Effector CD4-positive, alpha-beta T cell (primary cell): ENCODE measurements at regions not wholly inside any gene's neighbourhood (a gene's known extent, or its start where the extent isn't known, plus 50 kb on each side); places are given as distances from the start of the nearest gene placed in this dataset.

ENCODE experiments used
- DNase-seq: peaks from one replicate; pipeline ENCODE4 v3.0.0-alpha.2; 2020

DNA sequence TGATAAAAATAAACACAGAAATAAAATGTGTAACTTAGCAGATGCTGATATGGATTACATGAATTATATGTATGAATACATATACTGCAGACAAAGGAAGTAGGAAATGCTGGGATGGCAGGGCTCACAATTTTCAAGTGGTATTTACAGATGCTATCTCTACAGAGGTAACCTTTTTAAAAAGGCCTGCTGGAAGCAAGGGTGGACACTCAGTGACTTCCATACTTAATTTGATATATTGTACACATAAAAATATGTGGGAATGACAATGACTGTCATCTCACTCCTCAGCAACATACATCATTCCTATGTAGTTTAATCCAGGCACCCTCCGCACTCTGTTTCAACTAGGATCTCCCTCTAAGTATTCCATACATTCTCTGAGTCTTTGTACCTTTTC lies 452.9 kb downstream of the DTHD1 start:
- no peak for DNase-seq

DNA sequence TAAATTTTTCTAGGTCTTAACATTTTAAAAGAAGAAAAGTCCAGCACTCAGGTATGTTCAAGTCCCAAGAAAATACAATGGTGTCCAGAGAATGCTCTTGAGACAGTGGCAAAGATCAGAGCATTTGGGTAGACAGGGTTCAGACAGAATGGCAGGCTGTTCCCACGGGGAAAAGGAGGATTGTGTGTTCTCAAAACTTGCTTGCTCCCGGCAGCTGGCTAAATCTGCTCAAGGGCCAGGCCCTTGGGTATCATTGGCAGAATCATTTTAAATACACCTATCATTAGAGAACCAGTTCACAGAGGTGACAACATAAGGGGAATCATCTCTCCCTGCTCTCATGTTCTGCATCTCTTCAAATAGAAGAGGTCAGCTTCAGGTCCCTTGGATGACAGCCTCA lies 456.3 kb downstream of the DTHD1 start:
- DNase-seq: no peak

DNA sequence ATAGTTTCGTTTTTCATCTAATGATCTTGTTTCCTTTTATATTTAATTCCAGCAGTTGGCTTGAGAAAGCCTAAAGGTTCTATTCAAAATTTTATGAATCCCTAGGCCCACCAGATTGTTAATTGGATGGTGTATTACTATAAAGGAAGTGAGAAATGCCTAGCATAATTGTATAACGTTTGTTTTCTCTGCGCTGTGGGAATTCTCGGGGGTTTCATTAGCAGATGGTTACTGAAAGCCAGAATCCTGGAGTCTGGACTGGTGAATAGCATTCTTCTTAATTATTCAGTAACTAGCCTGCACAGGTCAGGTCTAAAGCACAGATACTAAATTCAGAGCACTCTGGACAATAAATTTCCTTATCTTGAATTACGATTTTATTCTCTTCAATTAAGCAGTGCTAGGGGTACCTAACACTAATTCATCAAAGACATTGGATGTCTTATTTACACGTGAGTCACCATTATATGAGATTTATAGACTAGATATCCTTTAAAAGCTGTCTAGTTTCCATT lies 459.4 kb downstream of the DTHD1 start:
- DNase-seq: no peak

DNA sequence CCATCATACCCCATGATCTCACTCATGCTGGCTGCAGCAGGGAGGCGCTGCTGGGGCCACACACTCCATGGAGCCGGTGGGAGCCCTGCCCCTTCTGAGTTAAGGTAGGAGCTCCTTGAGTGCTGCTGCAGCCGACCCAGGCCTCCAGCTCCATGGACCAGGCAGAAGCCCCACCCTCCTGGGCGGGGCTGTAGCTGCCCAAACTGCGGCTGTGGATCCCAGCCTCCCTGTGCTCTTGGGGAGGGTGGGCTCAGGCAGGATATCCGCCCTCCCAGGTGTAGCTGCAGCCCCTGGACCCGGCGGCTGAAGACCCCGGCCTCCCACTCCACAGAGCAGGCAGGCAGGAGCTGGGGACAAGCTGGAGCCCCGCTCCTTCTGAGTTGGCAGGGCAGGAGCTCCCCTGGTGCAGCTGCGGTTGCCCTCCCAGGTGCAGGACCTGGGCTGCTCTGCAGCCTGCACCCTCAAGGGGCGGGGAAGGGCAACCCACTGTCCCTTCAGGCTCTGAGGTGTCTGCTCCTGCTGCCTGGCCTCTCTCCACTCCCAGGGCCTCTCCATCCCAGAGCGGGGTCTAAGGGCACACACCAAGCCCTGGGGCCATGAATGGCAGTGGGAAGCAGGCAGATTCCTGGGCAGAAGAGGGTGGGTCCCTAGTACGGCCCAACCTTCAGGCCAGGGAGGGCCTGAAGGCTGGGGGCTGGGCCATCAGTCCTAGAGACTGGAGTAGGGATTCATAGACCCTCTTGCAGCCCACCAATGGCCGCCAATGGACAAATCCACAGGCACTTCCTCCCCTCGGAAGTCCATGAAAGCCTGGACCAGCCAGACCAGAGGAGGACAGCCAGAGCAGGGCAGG lies 466.1 kb downstream of the DTHD1 start:
- DNase-seq: no peak

DNA sequence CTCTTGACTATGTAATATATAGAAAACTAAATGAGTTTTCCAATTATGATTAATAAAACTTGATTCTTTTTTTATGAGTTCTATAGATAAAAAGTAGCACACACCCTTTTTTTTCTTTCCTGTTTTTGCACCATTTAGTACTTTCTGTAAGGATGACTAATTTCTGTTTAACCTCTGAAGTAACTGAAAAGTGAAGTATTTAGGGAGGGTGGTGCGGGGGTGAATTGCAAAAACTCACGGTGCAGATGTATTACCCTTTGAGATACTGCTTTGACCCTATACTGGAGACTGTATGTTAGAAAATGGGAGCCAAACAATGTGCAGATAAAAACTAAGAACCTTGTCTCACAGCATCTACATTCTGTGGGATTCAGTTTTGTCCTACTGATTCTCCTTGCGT lies 471.6 kb downstream of the DTHD1 start:
- no peak for DNase-seq

DNA sequence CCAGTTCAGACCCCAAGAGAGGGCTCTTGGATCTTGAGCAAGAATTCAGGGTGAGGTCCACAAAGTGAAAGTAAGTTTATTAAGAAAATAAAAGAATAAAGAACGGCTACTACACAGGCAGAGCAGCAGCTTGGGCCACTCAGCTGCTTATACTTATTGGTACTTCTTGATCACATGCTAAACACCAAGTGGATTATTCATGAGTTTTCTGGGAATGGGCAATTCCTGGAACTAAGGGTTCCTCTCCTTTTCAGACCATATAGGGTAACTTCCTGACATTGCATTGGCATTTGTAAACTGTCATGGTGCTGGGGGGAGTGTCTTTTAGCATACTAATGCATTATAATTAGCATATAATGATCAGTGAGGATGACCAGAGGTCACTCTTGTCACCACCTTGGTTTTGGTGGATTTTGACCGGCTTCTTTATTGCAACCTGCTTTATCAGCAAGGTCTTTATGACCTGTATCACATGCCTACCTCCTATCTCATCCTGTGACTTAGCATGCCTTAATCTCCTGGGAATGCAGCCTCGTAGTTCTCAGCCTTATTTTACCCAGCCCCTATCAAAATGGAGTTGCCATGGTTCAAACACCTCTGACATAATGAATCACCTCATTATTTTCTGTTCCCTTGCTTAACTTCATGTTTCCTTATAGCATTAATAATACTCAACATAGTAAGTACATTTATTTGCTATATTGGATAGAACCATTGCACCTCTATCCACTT lies 476.3 kb downstream of the DTHD1 start:
- no peak for DNase-seq

DNA sequence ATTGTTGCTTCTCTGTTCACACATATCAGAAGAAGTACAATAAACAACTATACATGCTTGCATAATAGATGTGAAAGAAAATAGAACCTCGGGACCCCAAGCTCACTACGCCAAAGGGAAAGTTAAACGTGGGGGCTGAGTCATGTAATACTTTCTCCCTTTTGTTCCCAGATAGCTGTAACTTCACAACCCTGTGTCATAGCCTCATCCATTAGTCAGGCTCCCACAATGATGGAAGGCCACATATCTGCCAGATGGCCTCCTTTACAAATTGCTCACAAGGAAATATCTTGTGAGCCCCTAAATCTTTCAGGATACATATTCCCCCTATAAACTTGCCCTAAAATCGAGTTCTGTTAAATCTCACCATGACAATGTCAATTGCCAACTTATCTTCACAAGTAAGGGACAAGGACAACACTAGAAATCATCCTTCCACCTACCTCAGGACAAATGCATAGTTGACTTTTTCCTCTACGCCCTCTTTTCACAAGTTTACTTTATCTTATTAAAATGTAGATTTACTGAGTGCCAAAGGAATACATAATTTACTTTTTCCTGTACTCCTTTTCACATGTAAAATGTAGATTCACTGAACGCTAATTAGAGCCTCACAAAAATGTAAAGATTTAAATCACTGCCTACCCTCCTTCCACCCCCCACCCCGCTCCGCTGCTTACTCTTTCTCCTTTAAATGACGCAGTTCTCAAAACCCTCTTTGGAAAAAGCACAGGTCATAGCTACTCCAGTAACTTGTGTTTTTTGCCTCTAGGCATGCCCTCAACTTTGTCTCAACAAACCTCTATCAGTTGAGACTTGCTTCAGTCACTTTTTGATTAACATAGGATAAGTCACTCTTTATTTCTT lies 477.1 kb downstream of the DTHD1 start:
- DNase-seq: no peak

DNA sequence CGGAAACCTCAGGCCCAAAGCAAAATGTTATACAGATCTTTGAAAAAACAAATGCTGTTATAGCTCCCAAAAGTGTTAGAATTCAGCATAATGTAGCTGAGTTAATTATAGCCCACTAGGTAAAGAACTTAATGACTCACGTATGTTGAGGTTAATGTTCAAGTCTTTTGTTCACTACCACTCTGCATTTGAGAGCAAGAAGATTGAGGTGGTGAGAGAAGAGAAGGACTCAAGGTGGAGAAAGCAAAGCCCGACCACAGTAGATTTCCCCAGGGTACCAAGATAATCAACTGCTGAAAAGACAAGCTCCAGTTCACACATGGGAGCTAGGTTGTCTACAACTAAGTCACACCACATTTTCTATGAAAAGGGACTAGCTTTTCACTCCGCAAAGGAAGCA lies 480.2 kb downstream of the DTHD1 start:
- no peak for DNase-seq

DNA sequence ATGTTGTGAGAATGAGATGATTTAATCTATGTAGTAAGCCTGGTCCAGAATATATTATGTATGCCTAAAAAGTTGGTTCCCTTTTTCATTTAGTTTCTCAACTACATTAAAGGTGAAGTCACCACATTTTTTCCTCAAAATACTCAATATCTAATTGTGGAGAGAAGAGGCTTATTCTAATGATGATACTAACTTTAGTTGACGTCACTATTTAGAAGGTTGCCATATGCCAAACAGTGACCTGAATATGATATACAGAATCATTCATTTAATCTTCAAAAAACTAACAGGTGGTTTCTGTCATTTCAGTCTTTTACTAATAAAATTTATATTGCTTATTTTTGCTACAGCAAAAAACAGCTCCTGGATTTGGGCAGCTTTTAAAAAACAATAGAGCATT lies 480.7 kb upstream of the NWD2 start:
- no peak for DNase-seq

DNA sequence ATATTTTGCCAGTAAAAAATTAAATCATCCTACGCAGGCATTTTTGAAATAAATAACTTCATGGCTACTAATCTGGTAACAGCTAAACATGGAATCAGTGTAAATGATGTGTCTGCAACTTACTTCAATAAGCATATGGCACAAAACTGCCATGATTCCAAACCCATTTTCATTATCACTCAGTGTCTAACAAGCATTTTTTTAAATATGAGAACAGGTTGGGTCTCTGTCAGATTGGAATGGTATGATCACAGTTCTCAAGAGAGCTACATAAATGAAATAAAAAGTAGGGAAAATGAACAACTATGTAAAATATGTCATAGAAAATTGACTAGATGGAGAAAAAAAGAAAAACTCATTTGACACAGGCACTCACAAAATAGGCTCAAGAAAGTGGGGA lies 476.9 kb upstream of the NWD2 start:
- no peak for DNase-seq

DNA sequence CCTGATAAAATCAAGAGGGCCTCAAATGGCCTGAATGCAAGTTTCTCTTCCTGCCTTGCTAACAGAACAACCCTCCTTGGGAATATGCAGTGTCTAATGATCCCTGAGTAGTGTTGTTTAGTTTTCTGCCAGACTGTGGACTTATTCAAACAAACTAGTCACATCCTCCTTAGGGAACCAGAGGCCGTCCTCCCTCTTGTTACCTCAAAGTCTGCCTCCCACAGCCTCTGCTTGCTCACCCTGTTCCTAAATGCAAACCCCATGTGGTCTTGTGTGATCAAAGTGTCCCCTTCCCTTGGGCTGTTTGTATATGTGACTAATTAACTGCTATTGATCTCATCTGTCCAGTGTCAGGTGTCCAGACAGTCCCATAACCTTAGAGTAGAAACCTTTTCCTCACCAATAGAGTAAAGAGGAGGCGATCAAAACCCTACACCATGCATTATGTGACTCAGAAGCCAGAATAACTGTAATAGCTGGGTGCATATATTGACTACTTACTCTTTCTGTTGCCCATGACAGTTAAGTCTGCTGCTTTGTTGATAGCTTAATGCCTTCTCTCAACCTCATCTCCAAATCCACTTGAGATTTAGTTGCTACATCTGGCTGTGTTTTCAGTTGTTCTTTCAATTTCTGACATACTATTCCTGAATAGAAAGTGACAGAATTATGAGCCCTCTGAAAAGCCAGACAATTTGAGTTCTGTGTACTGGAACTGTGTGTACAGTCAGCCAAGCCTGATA lies 473.0 kb upstream of the NWD2 start:
- no peak for DNase-seq

DNA sequence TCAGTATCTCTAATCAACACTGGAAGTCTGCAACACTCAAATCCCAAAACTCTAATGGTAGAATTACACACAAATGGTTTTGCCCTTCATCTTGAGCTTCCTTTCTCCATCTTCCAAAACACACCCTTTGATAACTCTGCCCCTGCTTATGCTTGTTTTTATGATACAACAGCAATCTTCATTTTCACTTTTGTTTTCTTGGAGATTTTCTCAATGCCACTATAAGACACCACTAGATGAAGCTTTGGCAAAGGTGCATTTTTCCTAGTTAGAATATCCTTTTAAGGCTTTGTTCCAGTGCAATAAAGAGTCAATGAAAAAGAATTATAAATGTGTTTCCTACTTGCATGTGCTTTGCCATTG lies 472.4 kb upstream of the NWD2 start:
- DNase-seq: no peak

DNA sequence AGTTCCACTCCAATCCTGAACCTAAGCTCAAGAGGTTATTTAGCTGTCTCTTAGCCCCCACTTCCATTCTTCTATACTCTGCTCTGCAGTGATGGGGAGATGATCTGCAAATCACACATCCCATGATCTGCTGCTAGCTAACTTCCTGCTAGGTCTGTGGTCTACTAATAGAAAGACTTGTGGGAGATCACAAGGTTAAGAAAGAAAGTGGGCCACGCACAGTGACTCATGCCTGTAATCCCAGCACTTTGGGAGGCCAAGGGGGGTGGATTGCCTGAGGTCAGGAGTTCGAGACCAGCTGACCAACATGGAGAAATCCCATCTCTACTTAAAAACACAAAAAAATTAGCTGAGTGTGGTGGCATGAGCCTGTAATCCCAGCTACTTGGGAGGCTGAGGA lies 471.1 kb upstream of the NWD2 start:
- DNase-seq: no peak

DNA sequence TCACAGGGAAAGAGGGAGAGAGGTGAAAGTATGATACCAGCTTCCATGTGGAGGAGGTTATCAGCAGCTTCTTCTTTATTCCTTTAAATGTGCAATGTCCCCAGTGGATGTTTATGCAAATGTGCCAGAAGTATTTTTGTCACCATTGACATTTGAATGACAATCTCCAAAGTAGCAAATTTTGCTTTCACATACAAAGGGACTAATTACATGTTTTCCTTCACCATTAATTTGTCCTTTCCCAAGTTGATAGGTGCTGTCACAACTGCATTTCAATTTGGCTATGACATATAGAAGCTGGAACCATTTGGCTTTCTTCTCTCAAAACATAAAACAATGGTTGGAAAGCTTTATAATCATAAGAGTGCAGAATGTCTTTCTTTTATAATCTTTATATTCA lies 469.0 kb upstream of the NWD2 start:
- DNase-seq: no peak

DNA sequence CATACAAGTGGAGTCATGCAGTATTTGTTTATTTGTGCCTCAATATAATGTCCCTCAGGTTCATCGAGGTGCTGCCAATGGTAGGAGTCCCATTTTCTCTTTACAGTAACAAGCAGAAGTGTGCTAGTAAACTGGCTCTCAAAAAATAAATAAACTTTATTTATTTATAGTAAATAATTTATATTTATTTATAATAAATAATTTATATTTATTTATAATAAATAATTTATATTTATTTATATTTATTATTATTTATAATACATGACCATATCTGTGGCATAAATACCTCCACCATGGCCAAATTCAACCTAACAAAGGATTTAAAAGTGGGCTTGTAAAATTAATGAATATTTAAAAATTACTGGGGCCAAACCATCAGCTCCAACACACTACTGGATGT lies 464.9 kb upstream of the NWD2 start:
- DNase-seq: no peak

DNA sequence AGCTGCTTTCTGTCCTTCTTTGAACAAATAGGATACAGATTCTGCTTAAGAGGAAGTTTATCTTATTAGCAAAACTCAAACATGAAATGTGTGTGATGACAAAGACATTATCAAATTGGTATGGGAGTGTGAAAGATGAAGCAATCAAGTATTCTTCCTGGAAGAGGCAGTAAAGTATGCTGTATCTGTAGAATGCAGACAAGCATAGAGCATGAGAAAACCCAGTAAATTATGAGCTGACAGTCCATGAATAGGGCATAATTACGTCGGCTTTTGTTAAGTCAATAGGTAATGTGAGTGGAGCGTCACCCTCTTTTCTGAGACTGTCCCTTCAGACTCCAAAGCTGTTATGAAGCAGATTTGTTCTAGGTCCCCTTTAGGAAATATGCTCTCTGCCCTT lies 458.6 kb upstream of the NWD2 start:
- no peak for DNase-seq

DNA sequence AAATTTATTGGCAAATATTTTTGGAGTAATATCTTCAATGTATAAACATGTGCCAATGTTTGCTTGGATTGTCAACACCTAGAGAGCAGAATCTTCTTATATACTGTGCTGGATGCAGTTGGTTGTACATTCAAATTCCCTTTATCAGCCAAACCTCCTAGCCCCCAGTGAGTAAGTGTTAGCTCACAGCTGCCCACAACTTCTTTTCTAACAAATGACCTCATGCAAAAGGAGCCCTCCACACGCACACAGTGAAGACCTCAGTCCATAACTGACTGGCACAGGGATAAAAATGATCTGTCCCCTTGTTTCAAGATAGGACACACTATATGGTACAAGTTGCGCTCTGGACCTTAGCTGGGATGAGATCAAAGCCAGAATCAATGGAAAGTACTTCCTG lies 458.0 kb upstream of the NWD2 start:
- DNase-seq: no peak

DNA sequence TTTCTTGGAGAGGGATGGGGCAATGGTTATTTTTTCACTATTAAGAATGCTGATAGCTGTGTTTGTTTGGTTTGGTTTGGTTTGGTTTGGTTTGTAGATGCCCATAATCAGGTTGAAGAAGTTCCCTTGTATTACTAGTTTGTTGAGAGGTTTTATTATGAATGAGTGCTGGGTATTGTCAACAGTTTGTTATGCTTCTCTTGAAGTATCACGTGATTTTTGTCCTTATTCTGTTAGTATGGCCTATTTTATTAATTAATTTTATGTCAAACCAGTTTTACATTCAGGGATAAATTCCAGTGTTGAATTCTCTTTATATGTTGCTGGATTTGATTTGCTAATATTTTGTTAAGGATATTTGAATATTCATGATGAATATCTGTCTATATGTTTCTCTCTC lies 449.8 kb upstream of the NWD2 start:
- no peak for DNase-seq

DNA sequence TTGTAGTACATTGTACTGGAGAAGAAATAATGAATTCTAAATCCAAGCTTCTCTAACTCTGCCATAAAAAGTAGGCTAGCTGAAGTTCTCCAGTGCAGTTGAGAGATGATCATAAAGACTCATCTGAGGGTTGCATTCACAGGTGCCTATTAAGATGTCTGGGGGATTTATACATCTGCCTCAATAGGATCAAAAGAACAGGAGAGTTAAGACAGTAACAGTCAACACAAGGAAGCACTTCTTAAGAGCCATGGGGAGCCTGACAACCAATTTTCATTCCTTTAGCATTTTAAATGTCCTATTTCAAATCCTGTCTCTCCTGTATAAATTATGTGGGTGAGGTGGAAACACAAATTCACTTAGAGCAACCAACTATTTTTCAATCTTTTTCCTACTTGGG lies 432.4 kb upstream of the NWD2 start:
- DNase-seq: no peak

DNA sequence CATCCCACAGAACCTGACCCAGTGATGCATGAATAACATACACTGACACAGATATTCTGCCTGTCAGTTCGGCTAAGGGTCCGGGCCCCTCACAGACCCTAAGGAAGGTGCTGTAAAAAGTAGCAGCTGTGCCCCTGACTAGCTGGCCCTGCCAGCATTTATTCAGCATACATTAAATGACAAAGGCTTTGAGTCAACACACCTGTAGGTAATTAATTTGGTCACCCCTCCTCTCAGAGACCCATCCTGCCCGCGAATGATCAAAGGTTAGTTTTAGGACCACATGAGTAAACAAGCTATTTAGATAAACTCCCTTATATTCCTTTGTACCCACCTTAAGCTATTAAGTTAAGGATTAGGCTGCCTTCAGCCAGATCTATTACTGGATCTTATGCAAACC lies 429.0 kb upstream of the NWD2 start:
- DNase-seq: no peak

DNA sequence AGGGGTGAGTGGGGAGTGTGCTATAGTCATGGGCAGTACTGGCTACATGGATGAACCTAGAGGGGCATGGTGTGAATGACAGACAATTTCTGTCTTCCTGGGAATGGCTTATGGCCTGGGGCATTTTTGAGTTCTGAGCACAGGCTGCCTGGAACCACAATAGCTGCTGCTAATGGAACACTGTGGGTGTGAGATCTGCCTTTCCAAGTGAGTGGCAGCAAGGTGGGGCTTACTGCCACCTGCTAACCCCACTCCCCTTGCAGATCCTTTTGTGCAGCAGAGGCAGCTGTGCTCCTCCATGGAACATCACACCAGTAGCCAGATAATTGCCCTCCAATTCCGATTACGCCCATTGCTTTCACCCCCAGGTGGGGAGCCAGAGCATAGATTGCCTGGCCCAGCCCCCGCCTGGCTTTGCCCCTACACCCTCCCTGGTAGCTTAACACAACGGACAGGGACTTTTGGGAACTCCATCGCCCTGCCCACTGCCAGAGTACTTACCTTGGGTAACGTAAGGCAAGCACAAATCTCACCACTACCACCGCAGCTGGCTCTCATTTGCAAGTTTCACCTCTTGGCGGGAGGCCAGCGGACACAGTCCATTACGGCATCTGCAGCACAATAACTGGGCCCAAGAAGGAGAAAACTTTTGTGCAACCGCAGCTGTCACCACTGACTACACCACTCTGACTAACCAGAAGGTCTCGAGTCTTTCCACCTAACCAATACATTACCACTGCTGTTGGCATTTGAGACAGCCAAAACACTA lies 421.2 kb upstream of the NWD2 start:
- no peak for DNase-seq

DNA sequence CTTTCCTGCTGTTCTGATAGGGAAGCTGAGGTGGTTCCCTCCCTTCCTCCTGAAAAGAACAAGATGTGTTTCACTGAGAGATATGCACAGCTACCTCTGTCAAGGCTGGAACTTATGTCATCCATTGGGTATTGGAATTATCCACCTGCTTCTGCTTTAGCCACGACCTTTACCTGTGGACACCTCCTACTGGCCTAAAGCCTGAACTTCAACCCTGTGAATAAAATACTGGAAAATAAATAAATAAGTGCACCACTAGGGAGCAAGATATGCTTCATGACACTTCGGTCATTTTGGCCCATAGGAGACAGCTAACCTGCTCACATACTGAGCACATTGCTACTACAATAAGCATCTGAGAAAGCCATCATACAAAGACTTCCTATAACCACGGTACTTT lies 419.9 kb upstream of the NWD2 start:
- no peak for DNase-seq
